SK-N-SH (cell line): ENCODE measurements at regions not wholly inside any gene's neighbourhood (a gene's known extent, or its start where the extent isn't known, plus 50 kb on each side); places are given as distances from the start of the nearest gene placed in this dataset.

Experiments used
- GABPA ChIP-seq: IDR thresholded peaks from 2 replicates; pipeline ENCODE4 v1.4.0; 2012; ENCODE audit warnings: low read depth, mild to moderate bottlenecking
- POLR2AphosphoS5 ChIP-seq: IDR thresholded peaks from 2 replicates; pipeline ENCODE4 v1.6.1; 2012; ENCODE audit warnings: low read depth, low read length
- REST ChIP-seq: IDR thresholded peaks from 2 replicates; pipeline ENCODE4 v1.6.1; 2012; ENCODE audit warnings: mild to moderate bottlenecking, low read depth, low read length, moderate library complexity
- TAF1 ChIP-seq: IDR thresholded peaks from 2 replicates; pipeline ENCODE4 v1.6.1; 2012; ENCODE audit warnings: low read depth, mild to moderate bottlenecking, low read length, moderate library complexity, borderline replicate concordance
- USF2 ChIP-seq: fragments of 150-350 bp; IDR thresholded peaks from 2 replicates; pipeline ENCODE4 v1.6.1; 2017; ENCODE audit warnings: antibody characterized with exemption, low read length, low read depth, borderline replicate concordance
- TF ChIP-seq, protein P1 (sequence below): fragments of 200-600 bp; sonication (generic); IDR thresholded peaks from 2 replicates; pipeline ENCODE4 v1.6.1; 2017; ENCODE audit warnings: antibody characterized with exemption, mild to moderate bottlenecking, moderate library complexity
- TF ChIP-seq, protein P2 (sequence below): IDR thresholded peaks from 2 replicates; pipeline ENCODE4 v1.4.0; 2012; ENCODE audit warnings: low read depth, borderline replicate concordance

- TF ChIP-seq, protein P1, sequence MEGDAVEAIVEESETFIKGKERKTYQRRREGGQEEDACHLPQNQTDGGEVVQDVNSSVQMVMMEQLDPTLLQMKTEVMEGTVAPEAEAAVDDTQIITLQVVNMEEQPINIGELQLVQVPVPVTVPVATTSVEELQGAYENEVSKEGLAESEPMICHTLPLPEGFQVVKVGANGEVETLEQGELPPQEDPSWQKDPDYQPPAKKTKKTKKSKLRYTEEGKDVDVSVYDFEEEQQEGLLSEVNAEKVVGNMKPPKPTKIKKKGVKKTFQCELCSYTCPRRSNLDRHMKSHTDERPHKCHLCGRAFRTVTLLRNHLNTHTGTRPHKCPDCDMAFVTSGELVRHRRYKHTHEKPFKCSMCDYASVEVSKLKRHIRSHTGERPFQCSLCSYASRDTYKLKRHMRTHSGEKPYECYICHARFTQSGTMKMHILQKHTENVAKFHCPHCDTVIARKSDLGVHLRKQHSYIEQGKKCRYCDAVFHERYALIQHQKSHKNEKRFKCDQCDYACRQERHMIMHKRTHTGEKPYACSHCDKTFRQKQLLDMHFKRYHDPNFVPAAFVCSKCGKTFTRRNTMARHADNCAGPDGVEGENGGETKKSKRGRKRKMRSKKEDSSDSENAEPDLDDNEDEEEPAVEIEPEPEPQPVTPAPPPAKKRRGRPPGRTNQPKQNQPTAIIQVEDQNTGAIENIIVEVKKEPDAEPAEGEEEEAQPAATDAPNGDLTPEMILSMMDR, result no peak
- TF ChIP-seq GABPA (no peak), USF2 (no peak), REST (no peak), TAF1 (no peak), POLR2AphosphoS5 (no peak)
- TF ChIP-seq, protein P2, sequence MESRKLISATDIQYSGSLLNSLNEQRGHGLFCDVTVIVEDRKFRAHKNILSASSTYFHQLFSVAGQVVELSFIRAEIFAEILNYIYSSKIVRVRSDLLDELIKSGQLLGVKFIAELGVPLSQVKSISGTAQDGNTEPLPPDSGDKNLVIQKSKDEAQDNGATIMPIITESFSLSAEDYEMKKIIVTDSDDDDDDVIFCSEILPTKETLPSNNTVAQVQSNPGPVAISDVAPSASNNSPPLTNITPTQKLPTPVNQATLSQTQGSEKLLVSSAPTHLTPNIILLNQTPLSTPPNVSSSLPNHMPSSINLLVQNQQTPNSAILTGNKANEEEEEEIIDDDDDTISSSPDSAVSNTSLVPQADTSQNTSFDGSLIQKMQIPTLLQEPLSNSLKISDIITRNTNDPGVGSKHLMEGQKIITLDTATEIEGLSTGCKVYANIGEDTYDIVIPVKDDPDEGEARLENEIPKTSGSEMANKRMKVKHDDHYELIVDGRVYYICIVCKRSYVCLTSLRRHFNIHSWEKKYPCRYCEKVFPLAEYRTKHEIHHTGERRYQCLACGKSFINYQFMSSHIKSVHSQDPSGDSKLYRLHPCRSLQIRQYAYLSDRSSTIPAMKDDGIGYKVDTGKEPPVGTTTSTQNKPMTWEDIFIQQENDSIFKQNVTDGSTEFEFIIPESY, result no peak
Measured at GRCh38 chr20:22423190-22423832, 161.1 kb downstream of the FOXA2 start.
